Neuron (in vitro differentiated cells): ENCODE measurements at regions not wholly inside any gene's neighbourhood (a gene's known extent, or its start where the extent isn't known, plus 50 kb on each side); places are given as distances from the start of the nearest gene placed in this dataset.

Experiments used
- H2AFZ ChIP-seq: one replicate; pipeline ENCODE4 v1.6.1; 2013; ENCODE audit warnings: low read depth, mild to moderate bottlenecking, inconsistent platforms, low read length, moderate library complexity
- H3K27me3 ChIP-seq: one replicate; pipeline ENCODE4 v1.6.1; 2013; ENCODE audit warnings: low read length; ENCODE audit not compliant: insufficient read depth
- H3K36me3 ChIP-seq: one replicate; pipeline ENCODE4 v1.6.1; 2013; ENCODE audit warnings: low read length; ENCODE audit not compliant: insufficient read depth
- H3K4me1 ChIP-seq: one replicate; pipeline ENCODE4 v1.6.1; 2013; ENCODE audit warnings: low read length; ENCODE audit not compliant: insufficient read depth
- H3K4me3 ChIP-seq: 2 replicates; pipeline ENCODE4 v1.5.1; 2013; ENCODE audit warnings: mild to moderate bottlenecking, low read length, moderate library complexity
- H3K9me3 ChIP-seq: one replicate; pipeline ENCODE4 v1.6.1; 2013; ENCODE audit warnings: low read length

- Histone ChIP-seq H3K4me1 (no peaks in the 10 kb centered on the region), H3K9me3 (no peaks in the 10 kb centered on the region), H3K4me3 (no peak overlapping the region)
These were observed 382.9 kb downstream of the HNRNPD start for GRCh38 chr4:81990898-81991297.

GRCh38 chr4:81990211-81990610 lies 383.6 kb downstream of the HNRNPD start:
- Histone ChIP-seq H3K36me3 (no peaks in the 10 kb centered on the region), H2AFZ (no peak overlapping the region), H3K4me1 (no peaks in the 10 kb centered on the region), H3K27me3 (no peaks in the 10 kb centered on the region), H3K4me3 (no peak overlapping the region), H3K9me3 (no peaks in the 10 kb centered on the region)

More at GRCh38 chr4:81990898-81991297, 382.9 kb downstream of the HNRNPD start:
- H3K36me3 ChIP-seq = no peaks in the 10 kb centered on the region
- H2AFZ ChIP-seq = no peak overlapping the region
- no peaks in the 10 kb centered on the region for H3K27me3 ChIP-seq

GRCh38 chr4:81989202-81989601 lies 384.6 kb downstream of the HNRNPD start:
- no peak overlapping the region for H2AFZ ChIP-seq
- H3K36me3 ChIP-seq = no peaks in the 10 kb centered on the region
- no peak overlapping the region for H3K4me3 ChIP-seq
- H3K4me1 ChIP-seq = no peaks in the 10 kb centered on the region
- no peaks in the 10 kb centered on the region for H3K9me3 ChIP-seq
- no peaks in the 10 kb centered on the region for H3K27me3 ChIP-seq

GRCh38 chr4:81988178-81988577 lies 385.6 kb downstream of the HNRNPD start:
- no peaks in the 10 kb centered on the region for H3K4me1 ChIP-seq
- H2AFZ ChIP-seq = no peak overlapping the region
- no peaks in the 10 kb centered on the region for H3K27me3 ChIP-seq
- no peaks in the 10 kb centered on the region for H3K9me3 ChIP-seq
- H3K4me3 ChIP-seq = no peak overlapping the region
- H3K36me3 ChIP-seq = no peaks in the 10 kb centered on the region

DNA sequence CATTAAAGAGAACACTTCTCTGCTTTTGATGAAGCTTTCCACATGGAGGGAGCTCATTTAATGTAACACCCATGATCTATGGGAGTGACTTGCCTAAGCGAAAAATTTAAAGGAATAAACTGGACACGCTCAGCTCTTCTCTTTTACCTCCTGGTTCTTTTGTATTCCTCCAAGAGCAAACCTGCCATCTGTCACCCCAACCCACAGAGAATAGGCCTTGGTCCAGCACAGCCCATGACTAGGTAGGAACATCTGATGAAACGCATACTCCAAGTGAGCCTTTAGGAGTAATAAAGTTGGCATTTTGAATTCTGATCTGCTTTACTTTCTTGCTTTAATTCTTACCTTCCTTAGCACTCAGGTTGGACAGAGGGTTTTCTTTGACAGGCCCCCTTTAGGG lies 389.0 kb downstream of the HNRNPD start:
- Histone ChIP-seq H3K27me3 (no peaks in the 10 kb centered on the region), H3K36me3 (no peaks in the 10 kb centered on the region), H2AFZ (no peak overlapping the region), H3K4me3 (no peak overlapping the region), H3K4me1 (no peaks in the 10 kb centered on the region), H3K9me3 (no peaks in the 10 kb centered on the region)

- no peaks in the 10 kb centered on the region for H3K4me1 ChIP-seq
- no peak overlapping the region for H2AFZ ChIP-seq
- H3K9me3 ChIP-seq = no peaks in the 10 kb centered on the region
- H3K27me3 ChIP-seq = no peaks in the 10 kb centered on the region
- H3K4me3 ChIP-seq = no peak overlapping the region
- H3K36me3 ChIP-seq = no peaks in the 10 kb centered on the region
These were observed 390.8 kb downstream of the HNRNPD start for GRCh38 chr4:81982846-81983540.

DNA sequence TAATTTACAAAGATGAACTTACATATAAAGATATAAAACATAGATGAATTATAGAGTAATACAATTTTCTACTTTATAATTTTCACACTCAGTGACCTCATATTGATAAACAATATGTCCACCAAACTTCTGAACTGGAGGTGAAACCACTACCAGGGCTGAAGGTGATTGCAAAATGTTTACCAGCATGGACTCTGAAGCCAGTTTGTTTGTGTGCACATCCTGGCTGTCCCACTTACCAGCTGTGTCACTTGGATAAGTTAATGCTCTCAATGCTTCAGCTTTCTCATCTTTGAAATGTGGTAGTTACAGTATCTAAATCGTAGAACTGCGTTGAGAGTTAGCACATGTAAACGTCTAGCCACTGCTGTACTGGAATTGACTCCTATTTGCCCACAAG lies 392.6 kb downstream of the HNRNPD start:
- Histone ChIP-seq H3K36me3 (no peaks in the 10 kb centered on the region), H3K27me3 (no peaks in the 10 kb centered on the region), H3K4me1 (no peaks in the 10 kb centered on the region), H3K4me3 (no peak overlapping the region), H3K9me3 (no peaks in the 10 kb centered on the region), H2AFZ (no peak overlapping the region)

DNA sequence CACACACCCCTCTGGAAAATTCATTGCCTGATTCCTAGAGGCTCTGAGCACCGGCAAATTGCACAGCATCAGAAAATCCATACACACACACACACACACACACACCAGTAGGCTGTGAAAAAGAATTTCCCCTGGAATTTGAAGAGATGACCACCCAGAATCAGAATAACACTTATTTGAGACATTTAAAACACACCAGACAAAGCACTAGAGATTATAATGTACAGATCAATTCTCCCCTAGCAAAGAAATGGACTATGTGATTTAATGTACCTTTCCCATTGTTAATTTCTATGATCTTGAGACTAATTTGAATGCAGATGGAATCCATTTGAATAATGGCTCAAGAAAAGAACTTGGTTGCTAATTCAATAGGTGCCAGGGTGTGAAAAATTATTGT lies 399.3 kb downstream of the HNRNPD start:
- no peaks in the 10 kb centered on the region for H3K27me3 ChIP-seq
- no peaks in the 10 kb centered on the region for H3K9me3 ChIP-seq
- no peak overlapping the region for H2AFZ ChIP-seq
- no peak overlapping the region for H3K4me3 ChIP-seq
- H3K4me1 ChIP-seq = no peaks in the 10 kb centered on the region
- no peaks in the 10 kb centered on the region for H3K36me3 ChIP-seq

- no peak overlapping the region for H2AFZ ChIP-seq
- H3K27me3 ChIP-seq = no peaks in the 10 kb centered on the region
- H3K4me3 ChIP-seq = no peak overlapping the region
- H3K9me3 ChIP-seq = no peaks in the 10 kb centered on the region
- H3K4me1 ChIP-seq = no peaks in the 10 kb centered on the region
- no peaks in the 10 kb centered on the region for H3K36me3 ChIP-seq
These were observed 402.0 kb downstream of the HNRNPD start for GRCh38 chr4:81971637-81972381.

GRCh38 chr4:81971061-81971460 lies 402.7 kb downstream of the HNRNPD start:
- Histone ChIP-seq H3K36me3 (no peaks in the 10 kb centered on the region), H3K4me1 (no peaks in the 10 kb centered on the region), H3K27me3 (no peaks in the 10 kb centered on the region), H3K9me3 (no peaks in the 10 kb centered on the region), H2AFZ (no peak overlapping the region), H3K4me3 (no peak overlapping the region)

DNA sequence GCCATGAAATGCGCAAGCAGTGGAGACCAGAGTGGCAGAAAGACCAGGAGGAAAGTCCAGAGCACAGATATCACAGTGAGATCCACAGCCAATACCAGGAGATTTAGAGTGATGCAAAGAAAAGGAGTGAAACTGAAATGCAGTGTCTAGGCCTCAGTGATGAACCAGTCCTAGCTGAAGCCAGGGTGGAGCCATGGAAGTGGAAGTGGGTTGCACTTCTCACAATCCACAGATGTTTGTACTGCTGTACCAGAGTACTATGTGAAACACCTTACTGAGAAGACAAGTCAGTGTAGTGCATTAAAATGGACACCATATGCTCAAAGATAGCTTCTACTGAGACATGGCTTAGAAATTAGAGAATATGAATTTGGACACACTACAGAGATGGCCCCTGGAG lies 403.3 kb downstream of the HNRNPD start:
- Histone ChIP-seq H3K4me3 (no peak overlapping the region), H3K4me1 (no peaks in the 10 kb centered on the region), H3K36me3 (no peaks in the 10 kb centered on the region), H3K9me3 (no peaks in the 10 kb centered on the region), H3K27me3 (no peaks in the 10 kb centered on the region), H2AFZ (no peak overlapping the region)

- Histone ChIP-seq H2AFZ (no peak overlapping the region), H3K4me3 (no peak overlapping the region), H3K9me3 (no peaks in the 10 kb centered on the region), H3K27me3 (no peaks in the 10 kb centered on the region), H3K36me3 (no peaks in the 10 kb centered on the region), H3K4me1 (no peaks in the 10 kb centered on the region)
These were observed 407.1 kb downstream of the HNRNPD start for GRCh38 chr4:81966676-81967075.

DNA sequence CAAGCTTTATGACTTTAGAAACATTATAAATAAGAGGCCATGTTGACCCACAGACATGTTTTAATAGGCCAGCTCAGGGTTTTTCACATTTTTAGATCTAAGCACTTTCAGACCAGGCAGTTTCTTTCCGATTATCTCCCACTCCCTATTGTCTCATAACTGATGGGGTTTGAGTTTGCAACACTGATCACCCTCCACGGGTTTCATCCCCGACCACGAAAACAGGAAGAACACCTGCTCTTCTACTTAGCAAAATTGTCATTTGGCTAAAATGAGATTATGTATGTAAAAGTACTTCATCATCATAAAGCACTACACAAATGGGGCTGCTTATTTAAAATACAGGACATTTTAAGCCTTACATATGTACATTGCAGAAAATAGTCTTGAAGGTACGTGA lies 407.9 kb downstream of the HNRNPD start:
- H3K36me3 ChIP-seq = no peaks in the 10 kb centered on the region
- H3K27me3 ChIP-seq = no peaks in the 10 kb centered on the region
- no peaks in the 10 kb centered on the region for H3K9me3 ChIP-seq
- H3K4me3 ChIP-seq = no peak overlapping the region
- H3K4me1 ChIP-seq = no peaks in the 10 kb centered on the region
- no peak overlapping the region for H2AFZ ChIP-seq
